Chondrocyte (in vitro differentiated cells): ENCODE measurements at regions not wholly inside any gene's neighbourhood (a gene's known extent, or its start where the extent isn't known, plus 50 kb on each side); places are given as distances from the start of the nearest gene placed in this dataset.
"Not testable (repeated sequence)": the region's sequence is repeated elsewhere in the genome, so short reads cannot be mapped to it uniquely, and the experiment has no call there.

Source experiments
- DNase-seq: peaks from one replicate; pipeline ENCODE4 v3.0.0; 2021; ENCODE audit warnings: mixed read lengths, low spot score
- H3K27ac Mint-ChIP-seq: one replicate; pipeline ENCODE4 v1.8.0; 2021; ENCODE audit warnings: mild to moderate bottlenecking, moderate library complexity, mixed read lengths; ENCODE audit not compliant: unreplicated experiment
- H3K27me3 Mint-ChIP-seq: 2 replicates; pipeline ENCODE4 v1.8.0; 2021; ENCODE audit warnings: low read depth, mixed read lengths
- H3K36me3 Mint-ChIP-seq: 2 replicates; pipeline ENCODE4 v1.8.0; 2021; ENCODE audit warnings: low read depth, mixed read lengths
- H3K4me1 Mint-ChIP-seq: 2 replicates; pipeline ENCODE4 v1.8.0; 2021; ENCODE audit warnings: low read depth, mild to moderate bottlenecking, mixed read lengths
- H3K4me3 Mint-ChIP-seq: one replicate; pipeline ENCODE4 v1.8.0; 2021; ENCODE audit warnings: mild to moderate bottlenecking, moderate library complexity, mixed read lengths; ENCODE audit not compliant: unreplicated experiment
- H3K9me3 Mint-ChIP-seq: 2 replicates; pipeline ENCODE4 v1.8.0; 2021; ENCODE audit warnings: low read depth, mixed read lengths
- CTCF ChIP-seq: fragments of 200-600 bp; sonication (generic); IDR thresholded peaks from 2 replicates; pipeline ENCODE4 v1.5.0; 2021; ENCODE audit warnings: antibody characterized with exemption, mild to moderate bottlenecking, moderate library complexity

DNA sequence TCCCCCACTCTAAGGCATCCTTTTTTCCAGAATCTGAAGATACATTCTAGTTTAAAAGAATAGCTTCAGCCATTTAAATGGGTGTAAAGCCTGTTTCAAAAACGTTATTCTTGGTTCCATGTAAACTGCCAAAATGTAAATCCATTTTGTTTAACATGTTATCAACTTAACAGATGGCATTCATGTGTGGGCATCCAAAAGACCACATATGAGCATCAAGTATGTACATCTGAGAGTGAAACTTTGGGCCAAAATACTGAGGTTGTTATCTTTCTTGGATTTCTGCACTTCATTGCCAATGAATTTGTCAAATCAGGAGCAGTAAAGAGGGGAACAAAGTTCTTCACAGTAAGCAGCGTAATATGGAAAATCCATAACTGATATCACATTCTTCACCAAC lies 395.4 kb downstream of the ZNF804A start:
- Mint-ChIP-seq H3K36me3 (peaks cover 1% of the 10 kb centered on the region), H3K9me3 (peaks cover 21% of the 10 kb centered on the region), H3K27me3 (no peaks in the 10 kb centered on the region), H3K27ac (no peak overlapping the region), H3K4me3 (no peak overlapping the region), H3K4me1 (no peaks in the 10 kb centered on the region)
- TF ChIP-seq CTCF, result no peak
- DNase-seq, result no peak

- H3K4me1 Mint-ChIP-seq, result no peaks in the 10 kb centered on the region
- no peak overlapping the region for H3K27ac Mint-ChIP-seq
- no peak overlapping the region for H3K4me3 Mint-ChIP-seq
- no peak for TF ChIP-seq CTCF
- no peaks in the 10 kb centered on the region for H3K36me3 Mint-ChIP-seq
- no peaks in the 10 kb centered on the region for H3K27me3 Mint-ChIP-seq
- H3K9me3 Mint-ChIP-seq, result peaks cover 36% of the 10 kb centered on the region
- no peak for DNase-seq
Measured at GRCh38 chr2:185006481-185006880, 408.2 kb downstream of the ZNF804A start.

- DNase-seq, result no peak
- TF ChIP-seq CTCF, result no peak
- Mint-ChIP-seq H3K27me3 (no peaks in the 10 kb centered on the region), H3K4me3 (no peak overlapping the region), H3K27ac (no peak overlapping the region), H3K36me3 (no peaks in the 10 kb centered on the region), H3K9me3 (peaks cover 58% of the 10 kb centered on the region), H3K4me1 (no peaks in the 10 kb centered on the region)
Measured at GRCh38 chr2:185012643-185013042, 414.3 kb downstream of the ZNF804A start.

DNA sequence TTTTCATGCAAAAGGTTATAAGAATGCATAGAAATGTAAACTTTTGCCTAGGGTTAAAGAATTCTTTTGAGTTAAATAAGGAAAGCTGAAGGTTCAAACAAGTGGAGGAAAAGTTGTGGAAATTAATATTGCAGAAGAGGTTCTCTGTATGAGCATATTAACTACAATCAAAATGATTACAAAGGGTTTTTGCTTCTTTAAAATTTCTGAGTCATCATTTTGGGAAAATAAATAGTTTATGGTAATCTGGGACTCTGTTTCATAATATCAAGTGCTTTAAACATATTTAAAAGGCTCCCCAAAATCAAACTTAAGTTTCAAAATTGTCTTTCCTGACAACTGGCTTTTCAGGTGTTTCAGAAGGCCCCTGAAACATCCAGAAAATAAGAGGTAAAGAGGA lies 415.7 kb downstream of the ZNF804A start:
- H3K27me3 Mint-ChIP-seq, result no peaks in the 10 kb centered on the region
- no peak overlapping the region for H3K4me3 Mint-ChIP-seq
- peaks cover 51% of the 10 kb centered on the region for H3K9me3 Mint-ChIP-seq
- no peaks in the 10 kb centered on the region for H3K36me3 Mint-ChIP-seq
- TF ChIP-seq CTCF, result no peak
- no peak overlapping the region for H3K27ac Mint-ChIP-seq
- no peaks in the 10 kb centered on the region for H3K4me1 Mint-ChIP-seq
- DNase-seq, result no peak

- not testable (repeated sequence) for H3K27ac Mint-ChIP-seq, DNase-seq, H3K27me3 Mint-ChIP-seq, H3K36me3 Mint-ChIP-seq, H3K4me1 Mint-ChIP-seq, H3K4me3 Mint-ChIP-seq
- peaks cover 25% of the 10 kb centered on the region for H3K9me3 Mint-ChIP-seq
Measured at GRCh38 chr2:185025891-185026290, 427.6 kb downstream of the ZNF804A start.

- no peak for DNase-seq
- no peaks in the 10 kb centered on the region for H3K4me1 Mint-ChIP-seq
- H3K27ac Mint-ChIP-seq, result no peak overlapping the region
- no peaks in the 10 kb centered on the region for H3K27me3 Mint-ChIP-seq
- H3K36me3 Mint-ChIP-seq, result no peaks in the 10 kb centered on the region
- no peak overlapping the region for H3K4me3 Mint-ChIP-seq
- no peak for TF ChIP-seq CTCF
- H3K9me3 Mint-ChIP-seq, result peaks cover 11% of the 10 kb centered on the region
Measured at GRCh38 chr2:185035906-185036305, 437.6 kb downstream of the ZNF804A start.
